CD4-positive, alpha-beta T cell treated with Interferon alpha-2 for 1 hour (primary cell): ENCODE measurements at regions not wholly inside any gene's neighbourhood (a gene's known extent, or its start where the extent isn't known, plus 50 kb on each side); places are given as distances from the start of the nearest gene placed in this dataset.

Experiments
- DNase-seq, 2 donors: peaks; one replicate each; pipeline ENCODE4 v3.0.0-alpha.2; 2020 to 2022

DNA sequence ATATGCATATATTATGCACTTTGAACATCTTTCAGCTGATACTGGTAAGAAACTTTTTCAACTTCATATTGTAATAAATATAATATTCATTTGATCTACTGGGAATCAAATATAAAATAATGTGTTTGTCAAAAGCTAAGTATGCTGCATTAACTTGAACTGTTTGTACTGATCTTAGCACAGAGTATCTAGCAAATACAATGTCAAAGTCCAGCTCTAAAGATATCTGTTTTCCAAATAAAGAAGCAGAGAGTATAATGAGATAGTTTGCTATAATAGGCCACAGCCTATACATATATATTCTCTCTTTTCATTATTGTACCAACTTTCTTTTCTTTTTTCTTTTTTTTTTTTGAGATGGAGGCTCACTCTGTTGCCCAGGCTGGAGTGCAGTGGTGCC lies 417.0 kb downstream of the TMEM161B start:
- DNase-seq = no peak

DNA sequence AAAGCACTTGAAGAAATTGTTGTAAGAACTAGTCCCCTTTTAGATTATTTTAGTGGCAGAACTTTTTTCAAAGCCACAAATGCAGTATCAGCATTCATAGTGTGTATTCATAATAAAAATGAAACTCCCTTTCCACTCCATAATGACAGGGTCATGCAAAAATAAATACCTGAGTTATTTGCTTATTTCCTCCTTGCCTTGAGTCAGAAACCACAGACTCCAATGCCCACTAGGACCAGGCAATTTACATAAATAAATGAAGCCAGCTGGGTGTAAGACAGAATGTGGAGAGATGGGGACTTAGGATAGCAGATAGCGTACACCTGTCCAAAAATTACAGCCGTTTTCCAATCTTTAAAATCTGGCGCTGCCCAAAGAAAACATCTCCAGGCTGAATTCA lies 417.8 kb downstream of the TMEM161B start:
- no peak for DNase-seq

DNA sequence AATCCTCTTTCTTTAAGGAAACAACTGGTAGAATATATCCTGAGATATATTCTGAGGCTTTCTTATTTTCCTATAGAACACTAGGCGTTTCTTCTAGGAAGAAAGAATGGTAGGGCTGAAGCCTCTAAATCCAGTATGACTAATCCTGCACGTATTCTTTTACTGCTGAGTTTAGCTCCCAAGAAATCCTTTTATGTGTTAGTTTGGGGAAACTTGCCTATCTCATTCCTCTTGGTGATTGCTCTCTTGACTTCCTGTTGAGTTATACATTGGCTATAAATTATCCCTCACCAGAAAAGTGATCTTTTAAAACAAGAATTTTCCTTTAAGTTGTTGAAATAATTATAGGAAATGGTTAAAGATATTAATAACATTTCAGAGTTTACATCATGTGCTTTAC lies 422.9 kb downstream of the TMEM161B start:
- no peak for DNase-seq

DNA sequence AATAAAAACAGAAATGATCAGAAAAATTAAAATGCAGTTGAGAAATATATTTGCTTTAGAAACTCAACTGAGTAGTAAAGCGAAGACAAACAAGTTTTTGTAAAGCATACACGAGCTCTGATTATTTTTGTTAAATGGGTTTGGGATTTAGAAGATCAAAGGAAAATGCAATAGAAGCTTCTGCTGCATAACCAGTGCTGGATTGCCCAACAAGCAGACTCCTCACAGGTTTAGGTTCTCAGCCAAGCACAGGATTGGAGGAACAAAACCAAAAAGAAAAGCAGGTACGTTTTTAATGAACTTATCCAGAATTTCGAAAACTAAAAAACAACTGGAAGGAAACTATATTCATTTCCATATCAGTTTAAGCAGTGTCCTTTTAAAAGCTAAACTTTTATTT lies 423.8 kb downstream of the TMEM161B start:
- DNase-seq = no peak

DNA sequence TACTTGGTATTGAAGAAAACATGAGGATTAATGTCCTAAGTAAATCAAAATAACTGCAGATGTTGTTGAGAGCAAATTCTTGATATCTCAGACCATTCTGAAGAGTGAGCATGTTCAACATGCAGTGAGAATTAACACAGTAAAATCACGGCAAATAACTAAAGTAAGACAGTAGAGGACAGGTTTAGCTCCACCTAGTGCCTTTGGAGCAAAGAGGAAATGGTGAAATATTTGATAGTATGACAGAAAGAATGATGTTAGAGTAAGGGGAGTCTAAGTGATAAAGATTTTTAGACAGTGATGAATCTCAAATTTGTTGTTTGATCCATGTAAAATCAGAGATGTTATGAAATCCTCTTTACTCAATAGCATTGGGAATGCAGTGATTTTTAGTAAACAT lies 424.2 kb downstream of the TMEM161B start:
- no peak for DNase-seq

DNA sequence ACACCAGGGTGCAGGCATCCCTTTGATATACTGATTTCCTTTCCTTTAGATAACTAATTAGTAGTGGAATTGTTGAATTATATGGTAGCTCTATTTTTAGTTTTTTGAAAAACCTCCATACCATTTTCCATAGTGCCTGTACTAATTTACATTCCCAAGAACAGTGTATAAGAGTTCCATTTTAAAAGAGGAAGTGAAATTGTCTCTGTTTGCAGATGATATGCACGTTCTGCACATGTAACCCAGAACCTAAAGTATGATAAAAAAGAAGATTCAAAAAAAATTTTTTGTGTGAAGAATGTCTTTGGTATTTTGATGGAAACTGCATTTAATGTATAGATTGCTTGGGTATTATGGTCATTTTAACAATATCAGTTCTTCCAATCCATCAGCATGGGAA lies 424.0 kb upstream of the CCNH start:
- no peak for DNase-seq

DNA sequence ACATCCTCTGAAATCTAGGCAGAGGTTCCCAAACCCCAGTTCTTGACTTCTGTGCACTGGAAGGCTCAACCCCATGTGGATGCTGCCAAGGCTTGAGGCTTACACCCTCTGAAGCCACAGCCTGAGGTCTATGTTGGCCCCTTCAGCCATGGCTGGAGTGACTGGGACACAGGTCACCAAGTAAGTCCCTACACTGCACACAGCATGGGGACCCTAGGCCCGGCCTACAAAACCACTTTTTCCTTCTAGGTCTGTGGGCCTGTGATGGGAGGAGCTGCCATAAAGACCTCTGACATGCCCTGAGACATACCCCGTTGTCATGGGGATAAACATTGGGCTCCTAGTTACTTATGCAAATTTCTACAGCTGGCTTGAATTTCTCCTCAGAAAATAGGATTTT lies 418.8 kb upstream of the CCNH start:
- no peak for DNase-seq

DNA sequence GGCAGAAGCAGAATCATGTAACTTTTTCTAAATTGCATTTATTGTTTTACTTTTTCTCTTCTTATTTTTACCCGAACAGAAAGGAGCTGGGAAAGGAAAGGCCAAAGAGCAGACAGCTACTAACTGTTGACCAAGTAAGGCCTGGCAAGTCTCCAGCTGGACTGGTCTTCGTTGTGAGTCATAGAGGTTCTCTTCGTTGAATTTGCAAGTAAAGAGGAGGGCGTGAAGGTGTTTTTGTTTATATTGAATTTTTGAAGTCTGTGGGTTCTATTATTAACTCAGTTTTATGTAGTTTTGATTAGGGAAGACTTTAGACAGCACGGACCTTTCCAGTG lies 416.5 kb upstream of the CCNH start:
- DNase-seq = no peak

DNA sequence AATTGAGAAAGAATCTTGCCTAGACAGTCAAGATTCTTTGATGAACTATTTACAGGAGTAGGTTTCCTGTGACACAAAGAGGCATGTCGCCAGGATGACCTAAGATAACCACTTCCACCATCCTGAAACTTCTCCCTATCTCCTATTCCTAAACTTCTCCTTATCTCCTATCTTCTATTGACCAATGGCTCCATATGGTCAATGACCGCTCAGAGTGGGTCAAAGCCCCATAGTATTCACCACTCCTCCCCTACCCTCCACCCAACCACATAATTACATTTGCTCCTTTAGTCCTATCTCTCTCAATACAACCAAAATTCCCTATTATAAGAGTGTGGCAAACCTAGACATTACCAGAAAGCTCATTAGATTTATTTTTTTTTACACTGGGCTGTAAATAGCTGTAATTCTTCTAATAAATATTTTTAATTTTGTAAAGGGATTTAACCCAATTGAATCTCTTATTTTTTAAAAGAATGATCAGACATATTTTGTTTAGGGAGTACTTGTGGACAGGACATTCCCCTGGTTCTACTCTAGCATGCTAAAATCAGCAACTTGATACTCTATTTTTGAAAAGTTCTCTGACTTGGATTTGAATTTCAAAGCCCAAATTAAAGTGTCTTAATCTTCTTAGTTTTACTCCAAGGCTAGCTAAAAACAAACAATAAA lies 416.0 kb upstream of the CCNH start:
- DNase-seq = no peak

DNA sequence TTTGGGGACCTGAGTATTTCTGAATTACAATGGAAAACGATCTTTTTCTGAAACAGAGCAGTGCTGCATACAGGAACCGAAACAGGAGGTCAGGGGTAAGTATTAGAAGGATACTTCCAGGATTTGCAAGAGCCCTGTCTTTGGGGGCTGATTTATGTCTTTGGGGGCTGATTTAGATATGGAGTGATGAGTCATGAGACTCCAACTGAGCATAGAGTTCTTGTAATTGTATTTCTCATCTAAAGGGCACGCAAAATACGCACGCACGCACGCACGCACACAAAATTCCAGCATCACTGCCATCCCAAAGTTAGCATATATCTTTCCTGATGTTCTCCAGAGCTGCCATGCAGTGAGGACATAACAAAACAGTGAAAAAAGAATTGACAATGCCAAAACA lies 414.8 kb upstream of the CCNH start:
- no peak for DNase-seq

DNA sequence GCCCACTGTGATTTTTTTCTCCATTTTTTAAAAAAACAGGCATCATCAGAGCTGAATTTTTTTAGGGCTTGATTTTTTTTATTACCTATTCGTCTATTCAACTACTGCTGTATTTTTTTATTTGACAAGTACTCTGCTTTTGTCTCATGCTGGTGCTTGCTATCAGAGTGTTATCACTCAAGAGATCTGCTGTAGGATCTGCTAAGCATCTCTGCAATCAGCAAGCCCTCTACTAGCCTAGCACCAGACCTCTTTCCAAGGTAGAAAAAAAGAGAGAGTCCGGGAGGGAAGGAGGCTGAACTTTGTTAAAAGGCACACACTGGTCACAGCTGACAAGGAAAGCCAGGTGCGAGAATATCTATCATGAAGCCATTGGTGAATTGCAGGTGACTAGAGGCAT lies 413.8 kb upstream of the CCNH start:
- DNase-seq = no peak

DNA sequence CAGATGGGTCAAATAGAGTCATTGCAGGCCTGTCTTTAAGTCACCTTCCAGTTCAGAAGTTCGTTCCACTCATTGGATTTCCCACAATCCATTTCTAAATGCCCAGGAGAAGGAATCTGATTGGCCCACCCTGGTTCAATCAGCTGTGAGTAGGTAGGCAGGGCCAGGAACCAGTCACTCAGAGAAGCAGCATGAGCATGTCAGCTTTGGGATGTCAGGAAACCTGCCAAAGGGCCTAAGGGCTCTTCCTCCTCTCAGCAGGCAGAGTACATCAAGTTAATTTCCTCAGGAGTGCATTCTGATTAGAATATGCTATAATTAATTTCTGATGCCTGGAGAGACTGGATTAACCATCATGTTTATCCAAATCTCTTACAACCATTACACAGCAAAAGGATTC lies 412.9 kb upstream of the CCNH start:
- no peak for DNase-seq

DNA sequence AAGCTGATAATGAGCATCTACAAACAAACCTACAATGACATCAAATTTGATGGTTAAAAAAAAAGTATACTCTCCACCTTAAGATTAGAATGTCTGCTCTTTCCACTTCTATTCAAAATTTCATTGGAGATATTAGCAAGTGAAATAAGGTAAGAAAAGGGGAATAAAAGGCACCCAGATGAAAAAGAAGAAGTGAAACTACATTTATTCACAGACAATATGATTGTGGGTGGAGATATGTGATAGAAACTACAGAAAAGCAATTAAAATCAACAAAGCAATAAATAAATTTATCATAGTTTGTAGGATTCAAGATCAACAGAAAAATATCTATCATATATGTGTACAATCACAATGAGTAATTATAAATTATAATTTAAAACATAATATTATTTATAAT lies 395.1 kb upstream of the CCNH start:
- no peak for DNase-seq

DNA sequence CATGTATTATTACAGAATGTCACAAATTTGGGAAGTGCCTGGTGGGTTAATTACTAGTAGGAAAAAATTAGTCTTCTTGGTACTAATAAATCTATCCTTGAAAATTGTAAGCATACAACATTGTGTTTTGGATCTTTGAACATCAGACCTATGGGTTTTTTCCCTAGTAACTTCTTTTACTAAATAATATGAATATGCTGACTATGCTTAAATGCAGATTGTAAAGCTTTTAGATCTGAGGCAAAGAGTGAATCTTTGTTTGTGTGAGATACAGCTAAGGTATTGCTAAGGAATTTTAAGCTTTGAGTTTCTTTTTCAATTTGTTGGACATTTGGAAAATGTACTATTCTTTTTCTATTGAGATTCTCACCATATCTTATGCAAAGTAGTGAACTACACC lies 390.6 kb upstream of the CCNH start:
- no peak for DNase-seq

DNA sequence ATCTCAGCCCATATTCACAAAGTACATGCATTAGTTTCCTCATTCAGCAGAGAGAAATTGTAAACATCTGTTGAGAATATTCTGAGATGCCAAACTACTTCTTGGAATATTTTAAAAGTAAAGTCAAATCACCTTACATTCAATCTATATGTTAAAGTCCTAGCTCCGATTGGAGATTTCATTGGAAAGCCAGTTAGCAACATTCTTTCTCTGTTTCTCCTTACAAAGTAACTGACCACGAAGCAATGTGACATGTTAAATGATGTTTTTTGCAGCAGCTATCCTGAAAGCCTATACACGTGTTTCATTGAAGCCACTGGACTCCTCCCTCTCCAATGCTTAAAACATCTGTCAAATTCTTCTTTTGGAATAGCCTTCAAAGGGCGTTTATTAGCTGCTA lies 379.1 kb upstream of the CCNH start:
- no peak for DNase-seq

DNA sequence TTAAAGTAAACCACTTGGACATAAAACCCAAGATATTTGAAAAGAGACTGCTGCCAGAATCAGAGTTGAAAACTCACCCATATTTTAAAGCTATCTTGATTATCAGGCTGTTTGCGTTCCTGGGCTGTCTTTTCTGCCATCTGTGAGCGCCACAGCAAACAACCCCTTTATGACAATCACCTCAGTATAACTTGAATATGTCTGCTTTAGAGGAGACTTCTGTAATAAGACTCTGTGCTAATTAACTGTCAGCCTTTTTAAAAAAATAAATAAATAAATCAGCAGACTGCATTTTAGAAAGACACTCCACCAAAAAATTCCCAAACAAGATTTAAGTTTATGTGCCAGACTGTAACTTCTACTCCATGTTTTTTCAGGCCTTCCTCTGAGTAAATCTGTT lies 375.7 kb upstream of the CCNH start:
- no peak for DNase-seq

DNA sequence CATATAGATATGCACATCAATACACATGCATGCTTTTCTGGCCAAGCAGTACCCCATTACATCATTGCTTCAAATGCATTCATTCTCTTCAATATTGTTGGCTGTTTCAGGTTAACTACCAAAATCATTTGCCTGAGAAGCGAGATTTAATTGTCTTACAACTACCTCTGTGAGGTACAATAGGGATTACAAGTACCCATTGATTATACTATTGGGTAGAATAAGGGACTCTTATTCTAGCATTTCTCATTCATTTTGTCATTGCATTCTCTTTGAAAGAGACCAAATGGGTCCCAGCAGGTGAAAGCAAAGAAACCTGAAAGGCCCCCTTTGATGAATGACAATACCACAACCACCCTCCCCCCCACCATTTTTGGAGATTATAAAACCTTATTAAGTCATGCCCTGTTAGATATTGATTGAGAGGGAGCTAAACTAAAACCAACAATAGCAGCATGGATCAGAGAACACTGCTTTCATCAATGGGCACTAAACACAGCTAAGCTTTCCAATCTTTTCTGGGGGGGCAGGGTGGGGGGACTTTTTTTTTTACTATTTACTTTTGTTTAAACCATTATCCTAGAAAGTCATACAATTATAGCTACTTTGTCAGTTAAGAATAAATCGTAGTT lies 375.0 kb upstream of the CCNH start:
- no peak for DNase-seq

DNA sequence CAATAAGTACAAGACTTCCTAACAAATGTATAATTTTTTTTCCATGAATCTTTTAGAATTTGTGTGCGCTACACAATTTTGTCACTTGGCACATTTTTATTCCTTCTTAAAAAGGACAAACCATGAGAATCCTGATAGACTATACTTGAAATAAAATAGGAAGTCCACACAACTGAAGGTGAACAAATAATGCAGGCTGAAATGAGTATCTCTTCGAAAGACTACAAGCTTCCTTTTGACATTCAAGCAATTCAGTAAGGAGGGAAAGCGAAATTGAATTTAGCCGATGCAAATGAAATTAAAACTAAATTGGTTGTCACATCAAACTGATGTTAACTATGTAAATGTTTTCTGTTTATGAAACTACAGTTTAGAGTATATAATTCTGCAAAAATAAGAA lies 374.4 kb upstream of the CCNH start:
- no peak for DNase-seq

DNA sequence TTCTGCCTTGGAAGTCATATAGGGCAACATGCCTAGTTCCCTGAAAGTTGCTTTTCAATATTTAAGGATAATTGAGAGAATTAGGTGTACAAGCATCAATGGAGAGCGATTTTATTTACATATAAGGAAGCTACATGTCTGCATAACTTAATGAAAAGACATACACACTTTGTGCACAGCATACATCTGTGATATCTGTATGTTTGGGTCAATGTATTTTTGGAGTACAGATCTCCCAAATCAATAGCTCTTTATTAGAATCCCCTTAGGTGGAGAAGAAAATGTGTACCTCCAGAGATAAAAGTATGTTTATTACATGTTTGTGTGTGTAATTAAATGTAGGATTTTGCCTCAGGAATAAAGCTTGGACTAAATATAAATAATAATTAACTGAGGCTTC lies 373.7 kb upstream of the CCNH start:
- DNase-seq = no peak

DNA sequence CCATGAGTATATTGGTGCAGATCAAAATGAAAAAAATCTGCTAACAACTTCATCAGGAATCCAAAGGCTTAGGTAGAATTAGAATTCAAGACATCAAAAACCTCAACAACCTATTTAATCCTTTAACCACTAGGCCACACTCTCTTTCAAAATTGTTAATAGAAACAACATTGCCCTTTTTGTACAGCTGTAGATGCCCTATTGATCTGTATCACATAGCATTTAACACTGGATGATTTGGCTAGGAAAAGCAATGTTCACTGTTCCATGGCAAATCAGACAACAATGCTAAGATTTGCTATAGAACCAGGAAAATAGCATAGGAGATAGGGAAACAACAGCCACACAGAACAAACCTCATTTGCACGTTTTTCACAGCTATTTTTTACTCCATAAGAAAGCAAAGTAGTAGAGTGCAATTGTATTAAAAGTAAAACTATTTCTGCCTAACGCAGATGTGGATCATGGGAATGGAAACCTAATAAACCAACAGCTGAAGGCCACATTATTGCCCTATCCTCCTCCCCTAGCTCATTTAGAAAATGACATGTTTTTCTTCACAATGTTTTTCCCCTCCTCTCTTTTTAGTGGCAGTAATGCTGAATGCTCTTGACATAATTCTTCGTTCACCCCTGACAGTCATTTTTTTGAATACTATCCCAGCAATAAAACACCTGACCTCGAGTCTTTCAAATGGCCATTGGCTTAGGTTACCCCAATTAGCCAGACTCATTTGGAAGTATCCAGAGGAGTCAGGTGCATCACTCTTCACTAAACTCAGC lies 373.0 kb upstream of the CCNH start:
- no peak for DNase-seq

DNA sequence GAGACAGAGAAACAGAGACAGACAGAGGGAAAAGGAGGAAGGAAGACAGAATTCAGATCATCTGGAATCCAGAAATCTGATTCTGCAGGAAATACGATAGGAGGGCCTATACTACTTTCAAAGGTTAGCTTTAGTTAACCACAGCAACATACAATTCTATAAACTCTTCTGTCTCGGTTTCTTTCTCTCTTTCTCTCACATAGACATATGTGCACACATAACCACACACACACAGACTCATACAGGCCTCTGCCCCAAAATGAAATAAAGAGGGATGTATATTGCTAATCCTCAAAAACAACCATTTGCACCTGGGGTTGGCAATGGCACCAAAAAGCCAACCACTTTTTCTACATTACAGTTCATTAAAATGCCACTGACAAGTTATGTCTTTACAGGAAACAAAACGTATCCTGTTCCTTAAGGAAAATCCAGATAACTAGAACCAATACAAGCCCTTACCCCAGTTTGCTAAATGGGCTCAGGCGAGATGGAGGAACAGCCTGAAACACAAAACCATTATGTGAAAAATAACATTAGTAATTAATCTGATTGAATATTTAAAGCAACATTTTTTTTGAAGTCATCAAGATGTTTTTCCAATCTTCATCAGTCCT lies 372.3 kb upstream of the CCNH start:
- no peak for DNase-seq

DNA sequence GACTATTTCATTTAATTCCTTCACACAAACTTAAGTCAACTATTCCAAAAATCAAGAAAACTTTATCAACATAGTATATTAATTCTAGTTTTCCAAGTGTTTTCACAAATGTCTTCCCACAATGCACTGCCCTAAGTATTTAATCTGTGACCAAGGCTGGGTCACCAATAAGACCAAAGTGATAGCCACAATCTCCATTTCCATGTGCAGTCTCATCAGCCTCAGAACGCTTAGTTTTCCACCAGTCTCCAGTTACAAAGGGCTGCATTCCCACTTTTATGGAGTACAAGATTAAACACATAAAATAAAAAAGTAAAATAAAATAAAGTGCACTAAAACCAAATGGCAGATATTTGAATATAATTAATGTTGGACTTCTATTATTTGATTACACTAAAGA lies 371.6 kb upstream of the CCNH start:
- DNase-seq = no peak

DNA sequence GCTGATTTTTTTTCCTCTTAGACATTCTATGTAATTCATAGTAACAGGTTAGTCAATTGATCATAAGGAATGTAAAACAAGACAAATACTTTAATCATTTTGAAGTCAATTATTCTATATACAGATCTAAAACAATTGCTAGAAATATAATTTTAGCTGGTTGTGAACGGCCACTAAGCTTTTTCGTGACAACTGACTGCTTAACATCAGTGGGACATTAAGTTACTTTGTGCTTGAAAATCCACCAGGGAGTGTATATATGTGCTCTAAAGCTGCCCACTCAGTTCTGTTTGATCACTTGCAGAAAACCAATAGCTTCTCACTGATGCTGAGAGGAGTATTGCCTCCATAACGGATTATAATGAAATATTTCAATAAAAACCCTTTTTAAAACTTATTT lies 370.2 kb upstream of the CCNH start:
- DNase-seq = no peak

DNA sequence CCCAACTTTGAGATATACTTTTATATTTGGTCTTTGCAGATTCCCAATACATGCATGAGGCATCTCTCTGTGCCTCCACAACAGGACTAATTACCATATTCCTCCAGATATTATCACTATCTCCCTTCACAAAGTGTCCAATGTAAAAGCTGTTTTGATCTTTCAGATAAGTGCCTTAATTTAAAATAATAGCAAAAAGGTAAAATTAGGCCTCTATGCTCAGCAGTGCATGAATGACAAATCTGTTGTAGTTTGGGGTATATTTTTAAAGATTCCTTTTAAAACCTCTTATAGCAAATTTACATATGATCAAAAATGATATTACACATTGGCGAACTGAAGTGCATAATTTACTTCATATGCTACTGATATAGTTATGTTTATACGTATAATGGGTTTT lies 369.2 kb upstream of the CCNH start:
- DNase-seq = no peak
